ENCODE measurements at regions not wholly inside any gene's neighbourhood (a gene's known extent, or its start where the extent isn't known, plus 50 kb on each side); places are given as distances from the start of the nearest gene placed in this dataset.
"Not testable (repeated sequence)": the region's sequence is repeated elsewhere in the genome, so short reads cannot be mapped to it uniquely, and the experiment has no call there.

GRCh38 chr21:5066682-5067251 is 5454.6 kb upstream of the TPTE start:
- not testable (repeated sequence) for DNase-seq

GRCh38 chr21:5067326-5068048 is 5453.9 kb upstream of the TPTE start:
- not testable (repeated sequence) for DNase-seq

DNA sequence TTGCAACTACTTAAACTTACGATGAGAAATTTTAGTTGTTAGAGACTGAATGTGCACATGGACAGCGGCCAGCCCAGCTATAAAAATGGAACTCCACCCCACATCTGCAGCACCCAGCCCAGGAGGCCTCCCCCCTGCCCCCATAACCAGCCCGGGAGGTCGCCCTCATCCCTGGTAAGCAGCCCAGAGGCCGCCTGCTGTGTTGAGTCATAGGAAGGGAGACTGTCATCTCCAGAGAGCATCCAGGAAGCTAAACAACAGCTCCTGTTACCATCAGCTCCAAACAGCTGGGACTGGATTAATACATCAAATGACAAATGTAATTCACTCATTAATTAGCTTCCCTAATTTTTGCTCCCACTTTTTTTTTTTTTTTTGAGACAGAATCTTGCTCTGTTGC is 5452.7 kb upstream of the TPTE start:
- DNase-seq = not testable (repeated sequence)

DNA sequence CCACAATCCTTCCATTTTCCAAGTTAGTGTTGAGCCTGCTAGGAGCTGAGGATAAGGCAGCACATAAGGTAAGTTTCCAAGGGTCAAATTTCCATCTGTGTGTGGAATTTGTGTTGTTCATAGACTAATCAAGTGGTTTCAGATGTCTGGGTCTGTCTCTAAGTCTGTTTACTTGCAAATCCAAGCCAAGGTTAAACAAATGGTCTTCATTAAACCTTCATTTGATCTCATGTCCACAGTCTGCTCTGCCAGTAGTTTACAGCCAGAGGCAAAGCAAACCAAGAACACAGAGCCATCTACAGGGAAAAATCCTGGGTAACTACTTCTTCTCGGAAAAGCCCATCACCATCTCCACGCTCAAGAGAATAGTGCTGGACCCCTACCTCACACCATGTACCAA is 5450.2 kb upstream of the TPTE start:
- not testable (repeated sequence) for DNase-seq

GRCh38 chr21:5076854-5077253 is 5444.5 kb upstream of the TPTE start:
- DNase-seq = not testable (repeated sequence)

- not testable (repeated sequence) for DNase-seq
Observed at GRCh38 chr21:5079361-5079760, 5442.0 kb upstream of the TPTE start.

DNA sequence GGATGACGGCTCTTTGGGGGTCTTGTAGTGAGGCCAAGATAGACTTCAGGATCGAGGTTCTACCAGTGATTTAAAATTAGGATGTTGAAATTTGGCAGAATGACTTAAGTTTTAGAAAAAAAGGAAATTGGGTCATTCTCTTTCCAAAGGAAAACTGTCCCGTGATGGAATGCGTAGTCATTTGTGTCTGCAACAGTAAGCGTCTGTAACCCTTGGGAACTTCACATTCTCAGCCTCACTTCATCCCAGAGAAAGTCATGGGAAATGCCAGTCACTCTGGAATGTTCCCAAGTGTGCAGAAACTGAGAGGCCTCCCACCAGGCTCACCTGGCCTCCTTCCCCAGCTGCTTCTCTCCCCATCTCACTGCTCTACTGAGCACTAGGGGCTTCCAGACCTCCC is 5441.4 kb upstream of the TPTE start:
- not testable (repeated sequence) for DNase-seq

GRCh38 chr21:5084246-5084645 is 5437.1 kb upstream of the TPTE start:
- DNase-seq = not testable (repeated sequence)

DNA sequence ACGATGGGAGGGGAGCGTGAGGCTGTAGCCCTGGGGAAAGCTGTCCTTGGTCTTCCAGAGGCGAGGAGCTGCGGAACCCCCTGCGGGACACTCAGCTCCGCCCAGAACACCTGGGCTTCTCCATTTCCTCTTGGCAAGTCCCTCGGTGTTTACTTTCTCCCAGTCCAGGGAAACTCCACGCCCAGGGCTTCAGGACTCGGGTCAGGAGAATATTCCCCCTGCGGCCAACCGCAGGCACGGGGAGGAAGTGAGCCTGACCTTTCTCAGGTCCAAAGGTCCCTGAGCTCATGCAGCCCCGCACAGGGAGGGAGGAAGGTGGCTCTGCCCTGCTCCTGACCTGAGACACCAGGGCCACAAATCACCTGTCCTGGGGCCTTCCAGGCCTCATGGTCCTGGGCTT is 5435.9 kb upstream of the TPTE start:
- not testable (repeated sequence) for DNase-seq

DNA sequence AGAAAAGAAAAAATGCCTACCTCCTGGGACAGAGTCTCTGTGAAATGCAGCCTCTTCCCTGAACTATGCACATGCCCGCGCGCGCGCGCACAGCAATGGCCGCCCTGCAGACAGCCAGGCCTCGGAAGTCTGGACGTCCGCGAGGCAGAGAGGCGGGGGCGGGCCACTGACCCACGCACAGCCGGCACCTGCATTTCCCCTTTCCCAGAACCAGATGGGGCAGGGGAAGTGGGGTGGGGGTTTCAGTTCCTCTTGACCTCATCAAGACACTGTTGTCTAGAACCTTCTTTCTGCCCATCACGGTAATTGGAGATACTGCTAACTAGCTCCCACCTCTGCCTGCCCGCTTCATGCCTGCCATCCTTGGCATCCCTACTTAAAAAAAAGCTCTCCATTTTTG is 5435.0 kb upstream of the TPTE start:
- DNase-seq = not testable (repeated sequence)

DNA sequence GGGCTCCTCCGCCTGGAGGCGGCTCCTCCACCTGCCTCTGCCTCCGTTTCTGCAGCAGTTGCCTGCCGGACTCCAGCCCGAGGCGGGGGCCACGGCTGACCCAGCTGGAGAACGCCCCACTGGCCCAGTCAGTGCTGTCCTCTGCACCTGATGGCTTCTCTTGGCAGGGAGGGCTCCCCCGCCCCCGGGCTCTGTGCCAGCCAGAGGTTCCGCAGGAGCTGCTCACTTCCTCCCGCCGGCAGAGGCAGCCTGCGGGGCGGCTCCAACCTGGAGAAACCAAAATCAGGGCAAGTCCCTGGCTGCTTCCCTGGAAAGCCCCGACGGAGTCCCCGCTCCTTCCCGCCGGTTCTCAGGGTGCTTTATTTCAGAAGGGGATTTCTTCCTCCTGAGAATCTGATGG is 5432.6 kb upstream of the TPTE start:
- DNase-seq = not testable (repeated sequence)

DNA sequence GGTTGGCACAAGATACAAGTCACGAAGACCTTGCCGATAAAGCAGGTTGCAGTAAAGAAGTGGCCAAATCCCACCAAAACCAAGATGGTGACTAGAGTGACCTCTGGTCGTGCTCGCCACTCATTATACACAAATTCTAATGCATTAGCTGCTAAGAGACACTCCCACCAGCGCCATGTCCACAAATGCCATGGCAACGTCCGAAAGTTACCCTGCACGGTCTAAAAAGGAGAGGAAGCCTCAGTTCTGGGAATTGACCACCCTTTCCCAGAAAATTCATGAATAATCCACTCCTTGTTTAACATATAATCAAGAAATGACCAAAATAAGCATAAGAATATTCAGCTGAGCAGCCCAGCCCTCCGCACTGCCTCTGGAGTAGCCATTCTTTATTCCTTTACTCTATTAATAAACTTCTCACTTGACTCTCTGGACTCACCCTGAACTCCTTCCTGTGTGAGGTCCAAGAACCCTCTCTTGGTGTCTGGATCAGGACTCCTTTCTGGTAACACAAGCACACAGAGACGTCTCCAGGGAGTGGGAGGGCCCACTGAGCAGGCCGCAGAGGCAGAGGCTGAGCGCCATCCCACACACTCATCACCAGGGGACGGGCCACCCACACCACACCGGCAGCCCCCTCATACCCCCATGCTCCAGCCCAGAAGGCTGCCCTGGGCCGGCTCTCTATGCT is 5431.8 kb upstream of the TPTE start:
- DNase-seq = not testable (repeated sequence)

- not testable (repeated sequence) for DNase-seq
Observed at GRCh38 chr21:5090132-5091079, 5431.0 kb upstream of the TPTE start.

- not testable (repeated sequence) for DNase-seq
Observed at GRCh38 chr21:5091274-5091673, 5430.1 kb upstream of the TPTE start.

DNA sequence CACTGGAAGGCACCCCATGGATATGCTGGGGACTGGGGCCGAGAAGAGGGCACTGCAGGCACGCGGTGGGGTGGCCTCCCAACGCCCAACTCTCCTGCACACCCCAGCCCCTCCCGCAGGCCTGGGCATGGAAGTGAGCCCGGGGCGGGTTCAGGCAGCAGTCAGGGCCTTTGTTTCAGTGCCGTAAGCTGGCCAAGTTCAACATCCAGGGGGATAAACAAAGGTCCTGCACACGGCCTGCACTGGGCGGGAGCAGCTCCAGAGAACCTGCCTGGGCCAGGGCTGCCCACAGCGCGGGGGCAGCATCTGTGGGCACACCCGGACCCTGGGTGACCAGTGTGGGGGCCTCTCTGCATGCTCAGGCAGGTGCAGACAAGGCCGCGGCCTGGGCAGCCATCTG is 5425.8 kb upstream of the TPTE start:
- not testable (repeated sequence) for DNase-seq

- not testable (repeated sequence) for DNase-seq
Observed at GRCh38 chr21:5098010-5098743, 5423.2 kb upstream of the TPTE start.

DNA sequence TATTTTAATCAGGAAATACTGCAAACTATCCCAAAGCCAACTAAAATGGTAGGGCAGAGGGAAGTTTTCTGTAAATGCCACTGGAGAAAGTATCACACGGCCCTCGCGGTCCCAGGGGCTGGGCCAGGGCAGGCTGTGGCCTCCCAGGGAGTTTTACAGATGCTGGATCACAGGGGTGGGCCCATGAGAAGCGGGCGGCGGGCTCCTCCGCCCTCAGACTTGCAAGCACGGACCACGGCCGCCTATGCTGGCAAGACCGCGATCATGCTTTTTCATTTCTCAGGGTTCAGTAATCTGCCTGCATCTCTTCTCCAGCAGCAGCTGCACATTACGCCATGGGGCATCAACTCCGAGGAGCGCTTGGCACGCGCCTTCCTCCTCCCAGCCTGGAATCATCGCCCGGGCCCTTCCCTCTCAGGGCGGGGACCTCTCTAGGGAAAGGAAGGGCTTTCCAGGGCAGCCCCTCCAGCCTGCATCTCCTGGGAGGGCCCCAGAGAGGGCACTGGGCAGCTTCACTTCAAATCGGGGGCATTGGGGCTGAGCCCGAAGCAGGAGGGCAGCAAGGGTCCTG is 5420.7 kb upstream of the TPTE start:
- not testable (repeated sequence) for DNase-seq

DNA sequence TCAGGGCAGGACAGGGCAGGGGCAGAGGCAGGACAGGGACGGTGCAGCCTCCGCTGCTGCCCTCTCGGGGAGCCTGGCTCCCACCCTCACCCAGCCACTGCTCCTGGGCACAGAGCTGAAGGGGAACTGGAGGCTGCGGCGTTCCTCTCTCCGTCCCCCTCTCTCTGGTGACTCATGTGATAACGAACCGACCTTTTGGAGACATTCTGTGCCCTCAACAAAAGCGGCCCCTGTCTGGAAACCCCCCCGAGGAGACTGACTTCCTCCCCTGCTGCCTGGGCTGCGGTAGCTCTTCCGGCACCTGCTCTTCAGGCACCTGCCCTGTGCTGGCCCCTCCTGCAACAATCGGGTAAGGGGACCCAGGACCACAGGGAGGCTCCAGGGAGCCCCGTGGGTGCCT is 5419.6 kb upstream of the TPTE start:
- peak; percentile 70 to 79 for DNase-seq

- DNase-seq = peak; percentile 45 to 48
Observed at GRCh38 chr21:5103880-5104561, 5417.4 kb upstream of the TPTE start.

DNA sequence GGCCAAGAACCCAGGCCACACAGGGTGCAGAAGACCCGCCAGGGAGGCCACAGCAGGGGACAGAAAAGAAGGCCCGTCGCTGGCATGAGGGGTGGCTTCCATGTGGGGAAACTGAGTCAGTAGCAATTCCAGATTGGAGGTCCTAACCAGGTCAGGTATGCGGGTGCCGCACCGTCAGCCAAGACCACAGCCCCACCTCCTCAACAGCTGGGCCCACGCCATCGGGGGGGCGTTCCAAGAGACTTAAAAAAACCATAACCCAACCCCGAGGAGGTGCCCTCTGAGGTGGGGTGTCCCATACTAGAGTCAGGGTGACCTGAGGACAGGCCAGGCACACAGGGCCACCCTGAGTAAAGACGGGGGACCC is 5416.8 kb upstream of the TPTE start:
- DNase-seq = not testable (repeated sequence)

Measured in stimulated activated CD4-positive, alpha-beta T cell treated with anti-CD3 and anti-CD28 coated beads, Interleukin-2, amount 100 ng/mL, for 24 hours (primary cell).